ENCODE measurements at regions not wholly inside any gene's neighbourhood (a gene's known extent, or its start where the extent isn't known, plus 50 kb on each side); places are given as distances from the start of the nearest gene placed in this dataset.
"Not testable (repeated sequence)": the region's sequence is repeated elsewhere in the genome, so short reads cannot be mapped to it uniquely, and the experiment has no call there.

GRCh38 chr5:74442466-74442865 lies 198.1 kb downstream of the ENC1 start:
- DNase-seq (ENCODE audit: low read depth, low spot score): no peak
- in situ Hi-C loops (cut with HindIII; ENCODE audit: low sequenced_read_pairs): no loop called here
- TF ChIP-seq, protein P1, sequence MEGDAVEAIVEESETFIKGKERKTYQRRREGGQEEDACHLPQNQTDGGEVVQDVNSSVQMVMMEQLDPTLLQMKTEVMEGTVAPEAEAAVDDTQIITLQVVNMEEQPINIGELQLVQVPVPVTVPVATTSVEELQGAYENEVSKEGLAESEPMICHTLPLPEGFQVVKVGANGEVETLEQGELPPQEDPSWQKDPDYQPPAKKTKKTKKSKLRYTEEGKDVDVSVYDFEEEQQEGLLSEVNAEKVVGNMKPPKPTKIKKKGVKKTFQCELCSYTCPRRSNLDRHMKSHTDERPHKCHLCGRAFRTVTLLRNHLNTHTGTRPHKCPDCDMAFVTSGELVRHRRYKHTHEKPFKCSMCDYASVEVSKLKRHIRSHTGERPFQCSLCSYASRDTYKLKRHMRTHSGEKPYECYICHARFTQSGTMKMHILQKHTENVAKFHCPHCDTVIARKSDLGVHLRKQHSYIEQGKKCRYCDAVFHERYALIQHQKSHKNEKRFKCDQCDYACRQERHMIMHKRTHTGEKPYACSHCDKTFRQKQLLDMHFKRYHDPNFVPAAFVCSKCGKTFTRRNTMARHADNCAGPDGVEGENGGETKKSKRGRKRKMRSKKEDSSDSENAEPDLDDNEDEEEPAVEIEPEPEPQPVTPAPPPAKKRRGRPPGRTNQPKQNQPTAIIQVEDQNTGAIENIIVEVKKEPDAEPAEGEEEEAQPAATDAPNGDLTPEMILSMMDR (IDR thresholded peaks at IDR 0.05; ENCODE audit: low read depth, low read length): no peak
- H3K4me3 ChIP-seq (ENCODE audit: low read depth, low read length): no peak overlapping the region

DNA sequence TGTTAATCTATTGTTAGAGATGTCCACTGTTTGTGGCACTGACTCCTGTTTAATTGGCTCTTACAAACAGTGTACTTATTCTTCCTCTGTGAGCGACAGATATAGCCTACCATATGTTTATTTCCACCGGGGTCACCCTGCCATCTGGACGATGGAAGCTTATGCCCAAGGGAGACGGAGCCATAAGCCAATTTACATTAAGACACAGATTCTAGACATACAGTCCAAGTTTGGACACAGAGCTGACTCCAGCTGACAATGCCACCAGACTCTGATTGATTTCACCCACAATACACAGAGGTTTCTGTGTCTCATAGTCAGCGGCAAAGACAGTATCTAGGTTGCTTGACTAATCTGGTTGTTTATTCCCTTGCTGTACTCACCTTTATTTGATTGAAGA lies 198.9 kb downstream of the ENC1 start:
- TF ChIP-seq, protein P1 (IDR thresholded peaks at IDR 0.05; ENCODE audit: low read depth, low read length): no peak
- in situ Hi-C loops (cut with HindIII; ENCODE audit: low sequenced_read_pairs): no loop called here
- DNase-seq (ENCODE audit: low read depth, low spot score): no peak
- no peak overlapping the region for H3K4me3 ChIP-seq (ENCODE audit: low read depth, low read length)

- TF ChIP-seq, protein P1 (IDR thresholded peaks at IDR 0.05; ENCODE audit: low read depth, low read length): no peak
- no peak for DNase-seq (ENCODE audit: low read depth, low spot score)
- no peak overlapping the region for H3K4me3 ChIP-seq (ENCODE audit: low read depth, low read length)
- in situ Hi-C loops (cut with HindIII; ENCODE audit: low sequenced_read_pairs): no loop called here
Measured at GRCh38 chr5:74440341-74440740, 200.2 kb downstream of the ENC1 start.

DNA sequence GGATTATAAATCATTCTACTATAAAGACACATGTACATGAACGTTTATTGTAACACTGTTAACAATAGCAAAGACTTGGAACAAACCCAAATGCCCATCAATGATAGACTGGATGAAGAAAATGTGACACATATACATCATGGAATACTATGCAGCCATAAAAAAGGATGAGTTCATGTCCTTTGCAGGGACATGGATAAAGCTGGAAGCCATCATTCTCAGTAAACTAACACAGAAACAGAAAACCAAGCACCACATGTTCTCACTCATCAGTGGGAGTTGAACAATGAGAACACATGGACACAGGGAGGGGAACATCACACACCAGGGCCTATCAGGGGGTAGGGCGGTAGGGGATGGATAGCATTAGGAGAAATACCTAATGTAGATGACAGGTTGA lies 202.7 kb downstream of the ENC1 start:
- not testable (repeated sequence) for DNase-seq (ENCODE audit: low read depth, low spot score)

GRCh38 chr5:74433896-74434829 lies 206.4 kb downstream of the ENC1 start:
- no peak for DNase-seq (ENCODE audit: low read depth, low spot score)
- in situ Hi-C loops (cut with HindIII; ENCODE audit: low sequenced_read_pairs): no loop called here
- no peak overlapping the region for H3K4me3 ChIP-seq (ENCODE audit: low read depth, low read length)
- TF ChIP-seq, protein P1 (IDR thresholded peaks at IDR 0.05; ENCODE audit: low read depth, low read length): no peak

More for the DNA sequence above, 202.7 kb downstream of the ENC1 start:
- in situ Hi-C loops (cut with HindIII; ENCODE audit: low sequenced_read_pairs); H3K4me3 ChIP-seq (ENCODE audit: low read depth, low read length): not testable (repeated sequence)

GRCh38 chr5:74433255-74433895 lies 207.2 kb downstream of the ENC1 start:
- peak; percentile 34 for DNase-seq (ENCODE audit: low read depth, low spot score)
- in situ Hi-C loops (cut with HindIII; ENCODE audit: low sequenced_read_pairs): no loop called here
- H3K4me3 ChIP-seq (ENCODE audit: low read depth, low read length): no peak overlapping the region
- TF ChIP-seq, protein P1 (IDR thresholded peaks at IDR 0.05; ENCODE audit: low read depth, low read length): no peak

DNA sequence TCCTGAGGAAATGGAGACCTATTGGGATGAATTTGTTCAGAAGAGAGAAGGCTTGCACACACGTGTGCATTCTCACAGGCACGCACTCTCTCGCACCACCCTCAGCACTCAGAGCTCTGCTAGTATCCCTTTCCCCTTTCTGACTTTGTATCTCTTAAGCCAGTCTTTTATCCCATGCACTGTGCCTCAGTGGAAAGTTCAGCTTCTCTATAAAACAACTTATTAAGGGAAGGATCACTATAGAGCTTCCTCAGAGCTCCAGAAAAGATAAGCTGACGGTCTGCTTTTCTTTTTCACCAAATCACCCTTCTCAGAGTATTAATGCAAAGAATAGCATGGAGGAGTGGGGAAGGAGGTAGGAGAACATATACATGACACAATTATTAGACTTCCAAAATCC lies 207.8 kb downstream of the ENC1 start:
- H3K4me3 ChIP-seq (ENCODE audit: low read depth, low read length): no peak overlapping the region
- in situ Hi-C loops (cut with HindIII; ENCODE audit: low sequenced_read_pairs): no loop called here
- TF ChIP-seq, protein P1 (IDR thresholded peaks at IDR 0.05; ENCODE audit: low read depth, low read length): no peak
- DNase-seq (ENCODE audit: low read depth, low spot score): no peak

Measured in astrocyte of the spinal cord (primary cell).